ENCODE measurements at regions not wholly inside any gene's neighbourhood (a gene's known extent, or its start where the extent isn't known, plus 50 kb on each side); places are given as distances from the start of the nearest gene placed in this dataset.

GRCh38 chr3:78204977-78205376 is 1165.1 kb downstream of the ROBO2 start:
- Mint-ChIP-seq H3K27ac (ENCODE audit: unreplicated experiment) (no peak overlapping the region), H3K4me1 (ENCODE audit: low read depth) (peaks cover 15% of the 10 kb centered on the region), H3K9me3 (ENCODE audit: low read depth) (no peaks in the 10 kb centered on the region), H3K4me3 (ENCODE audit: unreplicated experiment) (peak overlapping the region; percentile 7), H3K36me3 (ENCODE audit: low read depth) (no peaks in the 10 kb centered on the region), H3K27me3 (ENCODE audit: low read depth) (no peaks in the 10 kb centered on the region)
- peak; percentile 77 for TF ChIP-seq CTCF (IDR thresholded peaks at IDR 0.05)
- no peak for DNase-seq (ENCODE audit: low spot score)

GRCh38 chr3:78221300-78221699 is 1181.4 kb downstream of the ROBO2 start:
- Mint-ChIP-seq H3K36me3 (ENCODE audit: low read depth) (no peaks in the 10 kb centered on the region), H3K27ac (ENCODE audit: unreplicated experiment) (no peak overlapping the region), H3K4me1 (ENCODE audit: low read depth) (no peaks in the 10 kb centered on the region), H3K4me3 (ENCODE audit: unreplicated experiment) (no peak overlapping the region), H3K27me3 (ENCODE audit: low read depth) (no peaks in the 10 kb centered on the region), H3K9me3 (ENCODE audit: low read depth) (peaks cover 9% of the 10 kb centered on the region)
- peak; percentile 21 for TF ChIP-seq CTCF (IDR thresholded peaks at IDR 0.05)
- DNase-seq (ENCODE audit: low spot score): no peak

DNA sequence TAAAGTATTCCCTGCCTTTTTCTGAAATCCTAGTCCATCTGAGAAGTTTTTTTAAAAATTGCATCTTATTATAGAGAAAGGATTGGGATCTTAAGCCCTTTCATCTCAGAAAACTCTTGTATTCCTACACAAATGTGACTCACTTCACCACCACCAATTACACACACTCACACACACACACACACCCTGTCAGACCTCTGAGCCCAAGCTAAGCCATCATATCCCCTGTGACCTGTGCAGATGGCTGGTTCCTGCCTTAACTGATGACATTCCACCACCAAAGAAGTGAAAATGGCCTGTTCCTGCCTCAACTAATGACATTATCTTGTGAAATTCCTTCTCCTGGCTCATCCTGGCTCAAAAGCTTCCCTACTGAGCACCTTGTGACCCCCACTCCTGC is 1181.9 kb downstream of the ROBO2 start:
- no peak for DNase-seq (ENCODE audit: low spot score)
- Mint-ChIP-seq H3K4me3 (ENCODE audit: unreplicated experiment) (no peak overlapping the region), H3K4me1 (ENCODE audit: low read depth) (no peaks in the 10 kb centered on the region), H3K27ac (ENCODE audit: unreplicated experiment) (no peak overlapping the region), H3K9me3 (ENCODE audit: low read depth) (peaks cover 9% of the 10 kb centered on the region), H3K36me3 (ENCODE audit: low read depth) (no peaks in the 10 kb centered on the region), H3K27me3 (ENCODE audit: low read depth) (no peaks in the 10 kb centered on the region)
- TF ChIP-seq CTCF (IDR thresholded peaks at IDR 0.05): no peak

GRCh38 chr3:78235841-78236240 is 1195.9 kb downstream of the ROBO2 start:
- Mint-ChIP-seq H3K36me3 (ENCODE audit: low read depth) (peaks cover 8% of the 10 kb centered on the region), H3K9me3 (ENCODE audit: low read depth) (peaks cover 23% of the 10 kb centered on the region), H3K27ac (ENCODE audit: unreplicated experiment) (no peak overlapping the region), H3K4me3 (ENCODE audit: unreplicated experiment) (no peak overlapping the region), H3K27me3 (ENCODE audit: low read depth) (no peaks in the 10 kb centered on the region), H3K4me1 (ENCODE audit: low read depth) (no peaks in the 10 kb centered on the region)
- TF ChIP-seq CTCF (IDR thresholded peaks at IDR 0.05): no peak
- DNase-seq (ENCODE audit: low spot score): no peak

DNA sequence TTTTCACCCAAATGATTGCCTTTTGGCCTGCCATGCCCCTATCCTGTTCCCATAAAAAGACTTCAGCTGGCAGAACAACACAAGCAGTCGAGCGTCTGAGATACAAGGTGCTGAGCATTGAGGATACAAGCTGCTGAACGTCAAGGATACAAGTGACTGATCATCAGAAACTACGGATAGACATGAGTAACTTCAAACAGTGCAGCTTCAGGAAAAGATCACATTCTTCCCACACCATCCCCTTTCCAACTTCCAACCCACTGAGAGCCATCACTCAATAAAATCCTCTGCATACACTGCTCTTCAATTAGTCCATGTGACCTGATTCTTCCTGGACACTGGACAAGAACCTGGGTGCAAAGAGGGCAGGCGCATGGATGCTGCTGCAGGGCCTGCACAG is 1198.9 kb downstream of the ROBO2 start:
- H3K36me3 Mint-ChIP-seq (ENCODE audit: low read depth): peaks cover 6% of the 10 kb centered on the region
- H3K27me3 Mint-ChIP-seq (ENCODE audit: low read depth): no peaks in the 10 kb centered on the region
- H3K4me1 Mint-ChIP-seq (ENCODE audit: low read depth): no peaks in the 10 kb centered on the region
- DNase-seq (ENCODE audit: low spot score): no peak
- TF ChIP-seq CTCF (IDR thresholded peaks at IDR 0.05): no peak
- H3K9me3 Mint-ChIP-seq (ENCODE audit: low read depth): peaks cover 23% of the 10 kb centered on the region
- no peak overlapping the region for H3K27ac Mint-ChIP-seq (ENCODE audit: unreplicated experiment)
- H3K4me3 Mint-ChIP-seq (ENCODE audit: unreplicated experiment): no peak overlapping the region
